Muscle of leg (tissue), 3 donors: ENCODE measurements at regions not wholly inside any gene's neighbourhood (a gene's known extent, or its start where the extent isn't known, plus 50 kb on each side); places are given as distances from the start of the nearest gene placed in this dataset.
"Not testable (repeated sequence)": the region's sequence is repeated elsewhere in the genome, so short reads cannot be mapped to it uniquely, and the experiment has no call there.

ENCODE experiments used
- DNase-seq: peaks from one replicate; pipeline ENCODE4 v3.0.0; 2013
- H3K27ac ChIP-seq: one replicate; pipeline ENCODE4 v1.5.1; 2013; ENCODE audit warnings: mild to moderate bottlenecking, low read length, control low read depth
- H3K27me3 ChIP-seq: one replicate; pipeline ENCODE4 v1.6.1; 2013; ENCODE audit warnings: low read length; ENCODE audit not compliant: control insufficient read depth, insufficient read depth
- H3K36me3 ChIP-seq: one replicate; pipeline ENCODE4 v1.6.1; 2013; ENCODE audit warnings: low read length; ENCODE audit not compliant: control insufficient read depth, insufficient read depth
- H3K4me1 ChIP-seq: one replicate; pipeline ENCODE4 v1.6.1; 2013; ENCODE audit warnings: low read length; ENCODE audit not compliant: control insufficient read depth, insufficient read depth
- H3K4me3 ChIP-seq: one replicate; pipeline ENCODE4 v1.5.1; 2013; ENCODE audit warnings: low read length, control low read depth
- H3K9me3 ChIP-seq: replicated peaks from 2 replicates; pipeline ENCODE4 v1.6.1; 2013; ENCODE audit warnings: low read depth, low read length; ENCODE audit not compliant: control insufficient read depth
- WGBS: methylation state at CpG from one replicate; pipeline ENCODE4 v1.1.5; 2013; ENCODE audit warnings: missing lambda C conversion rate; ENCODE audit not compliant: insufficient coverage; 5-methylcytosine and 5-hydroxymethylcytosine counted together

DNA sequence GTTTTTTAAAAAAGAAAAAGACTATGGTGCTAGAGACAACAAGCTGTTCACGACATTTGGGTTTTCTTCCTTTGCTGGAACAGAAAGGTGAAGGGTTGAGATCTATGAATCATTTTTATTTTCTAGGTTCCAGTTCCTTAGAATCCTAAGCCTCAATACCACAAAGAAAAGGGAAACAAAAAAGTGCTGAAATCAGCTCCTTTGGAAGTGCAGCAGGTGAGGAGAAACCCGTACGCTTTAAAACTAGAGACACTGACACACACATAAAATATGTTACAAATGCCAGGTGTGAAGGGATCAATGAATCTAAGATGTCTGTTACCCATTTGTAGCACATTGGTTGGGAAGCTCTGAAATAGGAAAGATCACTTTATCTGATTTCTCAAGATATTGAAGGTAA is 125.2 kb downstream of the AREG start:
- Histone ChIP-seq H3K36me3 (no peaks in the 10 kb centered on the region), H3K4me3 (no peak overlapping the region), H3K27me3 (no peaks in the 10 kb centered on the region), H3K4me1 (no peaks in the 10 kb centered on the region), H3K9me3 (no peaks in the 10 kb centered on the region), H3K27ac (no peak overlapping the region)
- DNase-seq: no peak
- WGBS: no CpG with 5 or more reads among the region's 3 CpGs

DNA sequence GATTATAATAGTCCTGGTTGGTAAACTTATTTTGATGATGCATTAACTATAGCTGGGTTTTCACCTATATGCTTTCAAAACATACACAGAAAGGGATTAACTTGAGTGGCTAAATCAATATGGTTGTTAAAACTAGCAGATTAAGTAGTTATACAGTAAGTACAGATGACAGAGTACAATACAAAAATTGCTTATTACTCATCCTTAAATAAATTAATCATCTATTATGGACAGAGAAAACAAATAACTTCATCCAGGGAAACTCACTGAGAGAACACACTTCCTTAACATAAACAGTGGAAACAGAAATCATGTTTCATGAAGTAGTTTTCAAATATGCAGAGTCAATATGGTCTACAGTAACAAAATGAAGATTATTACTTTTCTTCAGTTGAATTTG is 133.4 kb downstream of the AREG start:
- Histone ChIP-seq H3K27me3 (no peaks in the 10 kb centered on the region), H3K4me3 (no peak overlapping the region), H3K36me3 (no peaks in the 10 kb centered on the region), H3K27ac (no peak overlapping the region), H3K9me3 (no peaks in the 10 kb centered on the region), H3K4me1 (no peaks in the 10 kb centered on the region)
- no peak for DNase-seq

DNA sequence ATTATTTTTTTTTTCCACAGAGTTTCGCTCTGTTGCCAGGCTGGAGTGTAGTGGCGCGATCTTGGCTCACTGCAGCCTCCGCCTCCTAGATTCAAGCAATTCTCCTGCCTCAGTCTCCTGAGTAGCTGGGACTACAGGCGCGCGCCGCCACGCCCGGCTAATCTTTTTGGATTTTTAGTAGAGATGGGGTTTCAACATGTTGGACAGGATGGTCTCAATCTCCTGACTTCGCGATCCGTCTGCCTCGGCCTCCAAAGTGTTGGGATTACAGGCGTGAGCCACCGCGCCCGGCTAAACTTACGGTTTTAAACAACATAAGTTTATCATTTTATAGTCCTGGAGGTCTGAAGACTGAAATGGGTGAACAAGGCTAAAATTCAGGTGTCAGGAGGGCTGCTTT is 133.9 kb downstream of the AREG start:
- not testable (repeated sequence) for H3K27ac ChIP-seq, H3K9me3 ChIP-seq, H3K36me3 ChIP-seq, H3K4me1 ChIP-seq, H3K4me3 ChIP-seq, H3K27me3 ChIP-seq, DNase-seq
- WGBS: no CpG with 5 or more reads among the region's 19 CpGs

DNA sequence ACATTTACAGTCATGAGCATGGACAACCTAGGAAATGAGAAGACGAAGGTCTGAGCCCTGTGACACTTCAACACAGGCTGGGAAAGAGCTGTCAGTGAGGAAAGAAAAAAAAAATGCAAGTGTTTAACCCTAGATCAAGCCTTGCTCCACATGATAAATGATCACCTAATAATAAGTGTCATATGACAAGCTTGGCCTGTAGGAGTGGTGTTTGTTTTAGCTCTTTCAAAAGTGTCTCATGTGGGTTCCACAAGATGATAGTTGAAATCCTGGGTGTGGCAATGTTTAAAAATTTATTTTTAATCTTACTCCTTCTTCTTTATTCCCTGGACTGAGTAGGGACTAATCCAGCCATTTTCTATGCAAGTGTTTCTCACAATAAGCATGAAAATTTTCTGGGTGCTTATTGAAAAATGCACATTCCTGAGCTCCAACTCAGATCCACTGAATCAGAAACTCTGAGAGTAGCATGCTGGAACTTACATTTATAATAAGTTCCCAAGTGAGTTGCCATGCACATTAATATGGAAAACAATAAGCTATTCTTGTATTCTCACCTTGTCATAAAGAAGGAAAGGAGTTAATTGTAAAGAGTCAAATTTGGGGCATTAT is 138.3 kb downstream of the AREG start:
- Histone ChIP-seq H3K4me1 (no peaks in the 10 kb centered on the region), H3K36me3 (no peaks in the 10 kb centered on the region), H3K4me3 (no peak overlapping the region), H3K27me3 (no peaks in the 10 kb centered on the region), H3K27ac (no peak overlapping the region), H3K9me3 (no peaks in the 10 kb centered on the region)
- WGBS: no CpG with 5 or more reads among the region's 1 CpG
- DNase-seq: no peak

DNA sequence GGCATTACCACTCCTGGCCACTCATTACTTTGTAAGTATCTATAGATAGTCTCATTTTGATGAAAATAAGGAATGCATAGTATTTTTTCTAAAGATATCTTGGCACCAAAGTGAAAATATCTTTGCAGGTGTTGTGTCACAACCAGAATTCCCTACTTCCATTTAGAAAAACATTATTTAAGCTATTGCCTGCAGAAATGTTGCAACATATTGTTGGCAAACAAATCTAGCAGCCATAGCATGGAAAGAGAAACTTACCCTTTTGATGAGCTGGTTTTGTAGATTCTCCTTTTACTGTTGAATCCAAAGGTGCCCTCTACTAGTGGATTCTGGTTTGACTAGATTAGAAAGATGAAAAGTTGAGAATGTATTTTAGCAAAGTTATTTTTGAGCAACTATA is 138.8 kb downstream of the AREG start:
- no peak overlapping the region for H3K4me3 ChIP-seq
- no peak overlapping the region for H3K27ac ChIP-seq
- no peaks in the 10 kb centered on the region for H3K4me1 ChIP-seq
- DNase-seq: no peak
- no peaks in the 10 kb centered on the region for H3K36me3 ChIP-seq
- H3K27me3 ChIP-seq: no peaks in the 10 kb centered on the region
- no peaks in the 10 kb centered on the region for H3K9me3 ChIP-seq

DNA sequence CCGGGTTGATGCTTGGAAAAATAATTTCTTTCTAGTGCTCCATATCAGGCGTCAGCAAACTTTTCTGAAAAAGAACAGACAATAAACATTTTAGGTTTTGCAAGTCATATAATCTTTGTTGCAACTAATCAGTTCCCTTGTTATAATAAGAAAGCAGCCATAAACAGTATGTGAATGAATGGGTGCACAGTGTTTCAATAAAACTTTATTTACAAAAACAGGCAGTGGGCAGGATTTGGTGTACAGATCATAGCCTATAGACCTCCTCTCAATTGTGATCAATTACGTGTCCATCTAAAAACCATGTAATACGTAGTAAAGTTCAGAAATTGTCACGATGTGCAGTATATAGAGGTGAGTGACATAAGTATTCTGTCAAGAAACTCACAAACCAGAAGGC is 143.4 kb downstream of the AREG start:
- Histone ChIP-seq H3K27ac (no peak overlapping the region), H3K4me1 (no peaks in the 10 kb centered on the region), H3K27me3 (no peaks in the 10 kb centered on the region), H3K9me3 (no peaks in the 10 kb centered on the region), H3K4me3 (no peak overlapping the region), H3K36me3 (no peaks in the 10 kb centered on the region)
- no CpG with 5 or more reads among the region's 5 CpGs for WGBS
- DNase-seq: no peak

DNA sequence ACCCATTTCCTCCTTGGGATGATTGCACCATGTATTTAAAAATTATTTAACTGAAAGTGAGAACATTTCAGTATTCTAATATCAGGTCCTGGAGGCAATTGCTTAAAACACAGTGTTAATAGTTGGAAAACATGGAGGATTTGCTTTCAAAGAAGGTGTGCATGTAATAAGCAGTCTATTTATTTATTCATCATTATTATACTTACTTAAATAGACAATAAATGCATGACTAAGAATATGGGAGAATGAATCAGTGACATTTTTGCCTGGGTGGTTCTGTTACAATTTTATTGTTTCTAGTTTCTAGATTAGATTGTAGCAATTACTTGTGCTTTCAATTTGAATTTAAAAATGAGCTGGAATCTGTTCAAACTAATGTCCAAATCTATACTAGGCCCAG is 145.5 kb downstream of the AREG start:
- H3K27ac ChIP-seq: no peak overlapping the region
- no peaks in the 10 kb centered on the region for H3K36me3 ChIP-seq
- no peaks in the 10 kb centered on the region for H3K27me3 ChIP-seq
- H3K4me3 ChIP-seq: no peak overlapping the region
- no peaks in the 10 kb centered on the region for H3K4me1 ChIP-seq
- no peaks in the 10 kb centered on the region for H3K9me3 ChIP-seq
- DNase-seq: no peak

DNA sequence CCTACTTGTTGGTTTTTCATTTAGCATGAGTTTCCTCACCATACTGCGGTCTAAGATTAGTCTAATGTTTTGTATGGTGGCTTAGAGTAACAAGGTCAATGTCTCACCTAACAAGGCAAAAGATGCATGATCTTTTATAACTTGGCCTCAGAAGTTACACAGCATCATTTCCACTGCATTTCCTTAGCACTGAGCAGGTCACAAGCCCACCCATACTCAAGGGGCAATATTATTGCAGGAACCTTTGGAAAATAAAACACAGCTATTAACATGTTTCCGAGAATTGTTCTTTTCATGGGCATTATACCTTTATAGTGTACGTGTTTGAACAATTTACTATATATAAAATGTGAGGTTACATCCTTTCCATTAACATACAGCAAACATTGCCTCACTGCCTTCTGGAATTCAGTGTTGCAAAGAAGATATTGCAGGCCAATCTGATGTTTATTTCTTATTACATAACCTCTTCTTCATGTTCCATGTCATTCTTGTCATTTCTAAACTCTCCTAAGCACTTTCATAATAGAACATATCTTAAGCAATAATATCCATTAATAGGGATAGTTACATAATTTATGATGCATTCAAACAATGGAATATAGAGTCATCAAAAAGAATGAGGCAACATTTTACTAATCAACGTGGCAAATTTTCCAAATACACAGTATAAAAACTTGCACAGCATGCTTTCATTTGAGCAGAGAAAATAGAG is 153.8 kb downstream of the AREG start:
- Histone ChIP-seq H3K4me3 (no peak overlapping the region), H3K4me1 (no peaks in the 10 kb centered on the region), H3K9me3 (peaks cover 4% of the 10 kb centered on the region), H3K36me3 (no peaks in the 10 kb centered on the region), H3K27me3 (no peaks in the 10 kb centered on the region), H3K27ac (peak overlapping the region; percentile 35)
- DNase-seq: peak; percentile 33
- WGBS: no CpG with 5 or more reads among the region's 4 CpGs

DNA sequence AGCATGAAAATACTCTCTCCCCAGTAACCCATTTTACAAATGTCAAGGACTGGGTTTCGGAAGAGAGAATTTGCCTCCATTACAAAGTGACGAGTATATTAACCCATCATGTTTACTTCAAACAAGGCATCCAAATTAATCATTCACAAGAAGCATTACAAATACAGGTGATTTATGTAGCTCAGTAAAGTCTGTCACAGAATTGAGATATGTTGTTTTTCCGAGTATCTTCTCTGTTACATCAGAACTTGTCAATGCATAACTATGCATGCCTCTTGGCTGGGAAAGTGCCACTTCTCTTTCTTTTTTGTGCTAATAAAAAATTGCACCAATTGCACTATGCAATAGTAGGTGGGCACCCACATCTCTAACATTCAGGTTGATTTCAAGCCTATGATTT is 158.2 kb downstream of the AREG start:
- H3K27ac ChIP-seq: no peak overlapping the region
- H3K36me3 ChIP-seq: no peaks in the 10 kb centered on the region
- H3K27me3 ChIP-seq: no peaks in the 10 kb centered on the region
- no peaks in the 10 kb centered on the region for H3K9me3 ChIP-seq
- H3K4me3 ChIP-seq: no peak overlapping the region
- no peak for DNase-seq
- no CpG with 5 or more reads among the region's 3 CpGs for WGBS
- no peaks in the 10 kb centered on the region for H3K4me1 ChIP-seq

DNA sequence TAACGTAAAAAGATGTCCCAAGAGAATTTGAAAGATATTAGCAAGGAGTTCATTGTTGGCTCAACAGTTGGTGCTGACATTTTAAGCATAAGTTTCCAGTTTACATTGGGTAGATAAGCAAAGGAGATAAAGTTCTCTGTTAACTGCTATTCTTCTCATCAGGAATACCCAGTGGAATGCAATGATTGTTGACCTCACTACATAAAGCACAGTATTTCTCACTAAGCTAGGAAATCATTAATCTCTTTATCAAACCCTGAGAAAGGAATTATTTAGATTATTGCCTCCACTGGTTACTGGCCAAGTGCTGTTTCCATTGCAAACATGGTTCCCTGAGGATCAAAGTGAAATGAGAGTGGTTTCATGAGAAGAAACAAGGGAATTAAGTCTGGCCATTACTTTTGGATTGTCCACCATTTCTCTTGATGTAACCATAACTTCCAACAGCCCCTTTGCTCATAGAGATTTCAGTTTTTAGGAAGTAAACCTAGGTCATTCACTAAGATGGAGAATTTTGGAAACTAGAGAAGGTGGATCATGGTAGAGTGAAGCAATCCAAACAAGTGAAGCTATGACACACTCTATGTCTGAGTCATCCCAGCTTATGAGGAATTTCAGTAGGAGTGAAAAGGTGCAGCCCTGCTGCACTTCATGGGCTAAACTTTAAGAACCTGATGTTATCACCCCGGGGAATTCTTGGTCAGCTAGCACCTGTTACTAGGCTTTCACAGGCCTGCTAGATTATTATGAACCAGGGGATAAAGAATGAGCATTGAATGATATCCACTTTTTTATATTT is 163.4 kb downstream of the AREG start:
- H3K27me3 ChIP-seq: no peaks in the 10 kb centered on the region
- no peak overlapping the region for H3K27ac ChIP-seq
- no peaks in the 10 kb centered on the region for H3K9me3 ChIP-seq
- no peak overlapping the region for H3K4me3 ChIP-seq
- no peaks in the 10 kb centered on the region for H3K4me1 ChIP-seq
- H3K36me3 ChIP-seq: no peaks in the 10 kb centered on the region
- WGBS: no CpG with 5 or more reads among the region's 2 CpGs
- DNase-seq: no peak
